ENCODE measurements at regions not wholly inside any gene's neighbourhood (a gene's known extent, or its start where the extent isn't known, plus 50 kb on each side); places are given as distances from the start of the nearest gene placed in this dataset.

- TF ChIP-seq CTCF (IDR thresholded peaks at IDR 0.05; ENCODE audit: low read depth, low read length, missing input control) (no peak), RAD21 (IDR thresholded peaks at IDR 0.05) (no peak), ATF3 (IDR thresholded peaks at IDR 0.05) (no peak), YY1 (IDR thresholded peaks at IDR 0.05) (no peak), EGR1 (IDR thresholded peaks at IDR 0.05; ENCODE audit: low read depth in 2 of 2) (no peak), REST (IDR thresholded peaks at IDR 0.05) (no peak), SP1 (IDR thresholded peaks at IDR 0.05) (no peak), FOXA1 (IDR thresholded peaks at IDR 0.05) (no peak), JUND (IDR thresholded peaks at IDR 0.05) (no peak), TAF1 (conservative IDR thresholded peaks at IDR 0.05) (no peak)
These were observed 316.6 kb downstream of the KDM5D start for GRCh38 chrY:19427736-19428518.

All from liver (tissue), 3 donors.